Activated T-cell treated with anti-CD3 and anti-CD28 coated beads for 48 hours (primary cell): ENCODE measurements at regions not wholly inside any gene's neighbourhood (a gene's known extent, or its start where the extent isn't known, plus 50 kb on each side); places are given as distances from the start of the nearest gene placed in this dataset.

ENCODE experiments used
- DNase-seq: peaks from one replicate; pipeline ENCODE4 v3.0.0-alpha.2; 2020; ENCODE audit warnings: low read depth

- peak; percentile 17 for DNase-seq
These were observed 187.9 kb downstream of the OPA1 start for GRCh38 chr3:193780810-193781478.

GRCh38 chr3:193782276-193782647, 189.3 kb downstream of the OPA1 start:
- no peak for DNase-seq

GRCh38 chr3:193782747-193783146, 189.7 kb downstream of the OPA1 start:
- no peak for DNase-seq

GRCh38 chr3:193783166-193783896, 190.3 kb downstream of the OPA1 start:
- no peak for DNase-seq

- no peak for DNase-seq
These were observed 191.8 kb downstream of the OPA1 start for GRCh38 chr3:193784822-193785221.

- no peak for DNase-seq
These were observed 194.5 kb downstream of the OPA1 start for GRCh38 chr3:193787496-193787870.

- DNase-seq: peak; percentile 3
These were observed 195.4 kb downstream of the OPA1 start for GRCh38 chr3:193788189-193788991.

- DNase-seq: no peak
These were observed 196.4 kb downstream of the OPA1 start for GRCh38 chr3:193789455-193789854.

- no peak for DNase-seq
These were observed 197.3 kb downstream of the OPA1 start for GRCh38 chr3:193790086-193790990.

- no peak for DNase-seq
These were observed 198.3 kb downstream of the OPA1 start for GRCh38 chr3:193791041-193792032.

GRCh38 chr3:193793123-193793522, 200.1 kb downstream of the OPA1 start:
- DNase-seq: no peak

GRCh38 chr3:193794002-193794881, 201.2 kb downstream of the OPA1 start:
- no peak for DNase-seq

- DNase-seq: no peak
These were observed 202.2 kb downstream of the OPA1 start for GRCh38 chr3:193795062-193795690.

- no peak for DNase-seq
These were observed 203.1 kb downstream of the OPA1 start for GRCh38 chr3:193796089-193796488.

GRCh38 chr3:193797566-193797965, 204.6 kb downstream of the OPA1 start:
- no peak for DNase-seq

GRCh38 chr3:193798051-193798450, 205.0 kb downstream of the OPA1 start:
- DNase-seq: no peak

- DNase-seq: no peak
These were observed 207.4 kb downstream of the OPA1 start for GRCh38 chr3:193800138-193801043.

GRCh38 chr3:193801097-193801496, 208.1 kb downstream of the OPA1 start:
- no peak for DNase-seq
